SK-N-SH treated with all-trans-retinoic acid at 6 μM for 48 hours (cell line): ENCODE measurements at regions not wholly inside any gene's neighbourhood (a gene's known extent, or its start where the extent isn't known, plus 50 kb on each side); places are given as distances from the start of the nearest gene placed in this dataset.

Experiments
- ATAC-seq: fragments of 200-7000 bp; cut with Tn5 transposase; 3 replicates; pipeline ENCODE4 v1.9.1; 2020; ENCODE audit warnings: mild to moderate bottlenecking, moderate library complexity
- ARNTL ChIP-seq: fragments of 450-650 bp; formaldehyde crosslinking; IDR thresholded peaks from 2 replicates; pipeline ENCODE4 v1.5.0; 2020; ENCODE audit warnings: low read depth, mild to moderate bottlenecking, moderate library complexity, borderline replicate concordance
- BACH2 ChIP-seq: fragments of 250-450 bp; sonication (Bioruptor Pico); IDR thresholded peaks from 2 replicates; pipeline ENCODE4 v1.9.0; 2021; ENCODE audit warnings: mild to moderate bottlenecking, borderline replicate concordance
- CSDC2 ChIP-seq: fragments of 250-450 bp; sonication (Bioruptor Pico); IDR thresholded peaks from 2 replicates; pipeline ENCODE4 v1.5.0; 2020; ENCODE audit warnings: mild to moderate bottlenecking, moderate library complexity
- ESRRG ChIP-seq: fragments of 250-450 bp; sonication (Bioruptor Pico); IDR thresholded peaks from 2 replicates; pipeline ENCODE4 v1.6.1; 2021; ENCODE audit warnings: mild to moderate bottlenecking
- GLIS3 ChIP-seq: fragments of 250-450 bp; sonication (Bioruptor Pico); IDR thresholded peaks from 2 replicates; pipeline ENCODE4 v1.5.0; 2020; ENCODE audit warnings: mild to moderate bottlenecking, moderate library complexity
- ISL1 ChIP-seq: fragments of 250-450 bp; sonication (Bioruptor Pico); IDR thresholded peaks from 2 replicates; pipeline ENCODE4 v2.1.2; 2022; ENCODE audit warnings: mild to moderate bottlenecking, moderate library complexity
- OSR1 ChIP-seq: fragments of 250-450 bp; sonication (Bioruptor Pico); IDR thresholded peaks from 2 replicates; pipeline ENCODE4 v1.8.0; 2022; ENCODE audit warnings: moderate library complexity, mild to moderate bottlenecking, inconsistent platforms
- PPARA ChIP-seq: fragments of 250-450 bp; sonication (Bioruptor Pico); IDR thresholded peaks from 2 replicates; pipeline ENCODE4 v1.5.0; 2020; ENCODE audit warnings: mild to moderate bottlenecking, borderline replicate concordance
- RARB ChIP-seq: fragments of 250-450 bp; sonication (Bioruptor Pico); IDR thresholded peaks from 2 replicates; pipeline ENCODE4 v1.8.0; 2021; ENCODE audit warnings: mild to moderate bottlenecking, moderate library complexity
- SNAI2 ChIP-seq: fragments of 250-450 bp; sonication (Bioruptor Pico); IDR thresholded peaks from 2 replicates; pipeline ENCODE4 v1.5.0; 2020; ENCODE audit warnings: mild to moderate bottlenecking, moderate library complexity
- TCF4 ChIP-seq: fragments of 250-450 bp; sonication (Bioruptor Pico); IDR thresholded peaks from 2 replicates; pipeline ENCODE4 v1.8.0; 2021; ENCODE audit warnings: mild to moderate bottlenecking, moderate library complexity, borderline replicate concordance
- TOX ChIP-seq: fragments of 250-450 bp; sonication (Bioruptor Pico); IDR thresholded peaks from 2 replicates; pipeline ENCODE4 v1.8.0; 2021; ENCODE audit warnings: mild to moderate bottlenecking, moderate library complexity, borderline replicate concordance
- ZC3H10 ChIP-seq: fragments of 250-450 bp; sonication (Bioruptor Pico); IDR thresholded peaks from 2 replicates; pipeline ENCODE4 v1.5.1; 2021; ENCODE audit warnings: mild to moderate bottlenecking, moderate library complexity
- ZFP3 ChIP-seq: fragments of 250-450 bp; sonication (Bioruptor Pico); IDR thresholded peaks from 2 replicates; pipeline ENCODE4 v1.5.0; 2020; ENCODE audit warnings: mild to moderate bottlenecking, moderate library complexity
- ZFP30 ChIP-seq: fragments of 450-650 bp; formaldehyde crosslinking; IDR thresholded peaks from 2 replicates; pipeline ENCODE4 v1.5.0; 2022; ENCODE audit warnings: mild to moderate bottlenecking, moderate library complexity
- ZNF8 ChIP-seq: fragments of 450-650 bp; formaldehyde crosslinking; IDR thresholded peaks from 2 replicates; pipeline ENCODE4 v1.5.0; 2020; ENCODE audit warnings: mild to moderate bottlenecking, moderate library complexity
- TF ChIP-seq, protein P1 (sequence below): fragments of 250-450 bp; sonication (Bioruptor Pico); IDR thresholded peaks from 2 replicates; pipeline ENCODE4 v1.5.1; 2020; ENCODE audit warnings: low read depth, mild to moderate bottlenecking, moderate library complexity
- TF ChIP-seq, protein P2 (sequence below): fragments of 250-450 bp; sonication (Bioruptor Pico); IDR thresholded peaks from 2 replicates; pipeline ENCODE4 v1.5.0; 2020; ENCODE audit warnings: mild to moderate bottlenecking, moderate library complexity
- TF ChIP-seq, protein P3 (sequence below): fragments of 250-450 bp; sonication (Bioruptor Pico); IDR thresholded peaks from 2 replicates; pipeline ENCODE4 v1.8.0; 2021; ENCODE audit warnings: low read depth, mild to moderate bottlenecking, moderate library complexity, borderline replicate concordance
- TF ChIP-seq, protein P4 (sequence below): fragments of 250-450 bp; sonication (Bioruptor Pico); IDR thresholded peaks from 2 replicates; pipeline ENCODE4 v1.8.0; 2020; ENCODE audit warnings: mild to moderate bottlenecking, moderate library complexity, borderline replicate concordance

DNA sequence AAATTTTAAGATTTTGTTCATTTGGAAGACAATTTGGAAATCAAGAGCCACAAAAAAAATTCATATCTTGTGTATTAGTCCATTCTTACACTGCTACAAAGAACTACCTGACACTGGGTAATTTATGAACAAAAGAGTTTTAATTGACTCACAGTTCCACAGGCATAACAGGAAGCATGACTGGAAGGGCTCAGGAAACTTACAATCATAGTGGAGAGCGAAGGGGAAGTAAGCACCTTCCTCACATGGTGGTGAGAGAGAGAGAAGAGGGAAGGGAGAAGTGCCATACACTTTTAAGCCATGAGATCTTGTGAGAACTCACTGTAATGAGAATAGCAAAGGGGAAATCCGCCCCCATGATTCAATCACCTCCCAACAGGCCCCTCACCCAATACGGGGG is 274.4 kb downstream of the KCNN2 start:
- no peak for ATAC-seq
- no peak for TF ChIP-seq ZFP30
- TF ChIP-seq, protein P1, sequence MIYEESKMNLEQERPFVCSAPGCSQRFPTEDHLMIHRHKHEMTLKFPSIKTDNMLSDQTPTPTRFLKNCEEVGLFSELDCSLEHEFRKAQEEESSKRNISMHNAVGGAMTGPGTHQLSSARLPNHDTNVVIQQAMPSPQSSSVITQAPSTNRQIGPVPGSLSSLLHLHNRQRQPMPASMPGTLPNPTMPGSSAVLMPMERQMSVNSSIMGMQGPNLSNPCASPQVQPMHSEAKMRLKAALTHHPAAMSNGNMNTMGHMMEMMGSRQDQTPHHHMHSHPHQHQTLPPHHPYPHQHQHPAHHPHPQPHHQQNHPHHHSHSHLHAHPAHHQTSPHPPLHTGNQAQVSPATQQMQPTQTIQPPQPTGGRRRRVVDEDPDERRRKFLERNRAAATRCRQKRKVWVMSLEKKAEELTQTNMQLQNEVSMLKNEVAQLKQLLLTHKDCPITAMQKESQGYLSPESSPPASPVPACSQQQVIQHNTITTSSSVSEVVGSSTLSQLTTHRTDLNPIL: no peak
- TF ChIP-seq TOX (CRISPR knock-in tag): no peak
- TF ChIP-seq GLIS3 (CRISPR knock-in tag): no peak
- TF ChIP-seq, protein P2, sequence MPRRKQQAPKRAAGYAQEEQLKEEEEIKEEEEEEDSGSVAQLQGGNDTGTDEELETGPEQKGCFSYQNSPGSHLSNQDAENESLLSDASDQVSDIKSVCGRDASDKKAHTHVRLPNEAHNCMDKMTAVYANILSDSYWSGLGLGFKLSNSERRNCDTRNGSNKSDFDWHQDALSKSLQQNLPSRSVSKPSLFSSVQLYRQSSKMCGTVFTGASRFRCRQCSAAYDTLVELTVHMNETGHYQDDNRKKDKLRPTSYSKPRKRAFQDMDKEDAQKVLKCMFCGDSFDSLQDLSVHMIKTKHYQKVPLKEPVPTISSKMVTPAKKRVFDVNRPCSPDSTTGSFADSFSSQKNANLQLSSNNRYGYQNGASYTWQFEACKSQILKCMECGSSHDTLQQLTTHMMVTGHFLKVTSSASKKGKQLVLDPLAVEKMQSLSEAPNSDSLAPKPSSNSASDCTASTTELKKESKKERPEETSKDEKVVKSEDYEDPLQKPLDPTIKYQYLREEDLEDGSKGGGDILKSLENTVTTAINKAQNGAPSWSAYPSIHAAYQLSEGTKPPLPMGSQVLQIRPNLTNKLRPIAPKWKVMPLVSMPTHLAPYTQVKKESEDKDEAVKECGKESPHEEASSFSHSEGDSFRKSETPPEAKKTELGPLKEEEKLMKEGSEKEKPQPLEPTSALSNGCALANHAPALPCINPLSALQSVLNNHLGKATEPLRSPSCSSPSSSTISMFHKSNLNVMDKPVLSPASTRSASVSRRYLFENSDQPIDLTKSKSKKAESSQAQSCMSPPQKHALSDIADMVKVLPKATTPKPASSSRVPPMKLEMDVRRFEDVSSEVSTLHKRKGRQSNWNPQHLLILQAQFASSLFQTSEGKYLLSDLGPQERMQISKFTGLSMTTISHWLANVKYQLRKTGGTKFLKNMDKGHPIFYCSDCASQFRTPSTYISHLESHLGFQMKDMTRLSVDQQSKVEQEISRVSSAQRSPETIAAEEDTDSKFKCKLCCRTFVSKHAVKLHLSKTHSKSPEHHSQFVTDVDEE (CRISPR knock-in tag): no peak
- no peak for TF ChIP-seq ZNF8 (CRISPR knock-in tag)
- TF ChIP-seq ISL1 (CRISPR knock-in tag): no peak
- TF ChIP-seq BACH2 (CRISPR knock-in tag): no peak
- no peak for TF ChIP-seq RARB (CRISPR knock-in tag)
- TF ChIP-seq ZC3H10 (CRISPR knock-in tag): no peak
- TF ChIP-seq OSR1 (CRISPR knock-in tag): no peak
- TF ChIP-seq, protein P3, sequence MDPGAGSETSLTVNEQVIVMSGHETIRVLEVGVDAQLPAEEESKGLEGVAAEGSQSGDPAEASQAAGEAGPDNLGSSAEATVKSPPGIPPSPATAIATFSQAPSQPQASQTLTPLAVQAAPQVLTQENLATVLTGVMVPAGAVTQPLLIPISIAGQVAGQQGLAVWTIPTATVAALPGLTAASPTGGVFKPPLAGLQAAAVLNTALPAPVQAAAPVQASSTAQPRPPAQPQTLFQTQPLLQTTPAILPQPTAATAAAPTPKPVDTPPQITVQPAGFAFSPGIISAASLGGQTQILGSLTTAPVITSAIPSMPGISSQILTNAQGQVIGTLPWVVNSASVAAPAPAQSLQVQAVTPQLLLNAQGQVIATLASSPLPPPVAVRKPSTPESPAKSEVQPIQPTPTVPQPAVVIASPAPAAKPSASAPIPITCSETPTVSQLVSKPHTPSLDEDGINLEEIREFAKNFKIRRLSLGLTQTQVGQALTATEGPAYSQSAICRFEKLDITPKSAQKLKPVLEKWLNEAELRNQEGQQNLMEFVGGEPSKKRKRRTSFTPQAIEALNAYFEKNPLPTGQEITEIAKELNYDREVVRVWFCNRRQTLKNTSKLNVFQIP (CRISPR knock-in tag): no peak
- TF ChIP-seq ZFP3: no peak

DNA sequence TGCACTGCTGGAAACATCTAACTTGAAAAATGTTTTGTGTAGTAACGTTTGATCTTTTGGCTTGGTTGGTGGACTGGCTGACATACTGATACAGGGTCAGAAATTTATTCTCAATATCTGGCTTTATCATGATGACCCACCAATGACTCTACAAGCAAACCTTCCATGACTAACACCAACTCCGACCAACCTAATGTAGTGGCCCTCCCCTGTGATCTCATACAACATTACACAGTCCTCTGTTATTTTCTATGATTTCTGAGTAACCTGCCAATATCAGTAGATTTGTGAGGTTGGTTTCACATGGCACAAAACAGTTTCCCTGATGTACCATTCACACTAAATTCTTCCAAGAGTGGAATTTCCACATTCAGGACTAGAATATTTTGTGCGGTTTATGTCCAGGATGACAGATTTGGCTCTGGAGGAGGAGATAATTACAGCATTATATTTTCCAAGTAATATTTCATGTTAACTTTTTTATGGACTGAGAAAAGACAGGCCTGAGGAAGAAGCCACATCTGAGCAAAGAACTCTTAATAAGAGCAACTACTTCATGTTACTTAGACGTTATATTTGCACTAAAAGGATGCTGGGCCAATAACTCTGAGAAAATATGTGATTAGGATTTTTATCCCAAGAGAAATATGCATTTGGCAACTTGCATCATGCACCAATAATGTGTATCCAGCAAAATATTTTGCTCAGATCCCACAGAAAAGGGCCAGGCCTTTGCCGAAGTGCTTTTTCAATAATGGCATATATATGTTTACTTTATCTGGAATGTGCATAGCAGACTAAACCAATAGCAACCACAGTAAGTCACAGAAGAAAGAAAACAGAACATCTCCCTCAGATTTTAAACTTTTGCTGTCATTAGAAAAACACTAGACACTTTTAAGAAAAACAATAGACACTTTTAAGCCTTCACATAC is 273.4 kb downstream of the KCNN2 start:
- TF ChIP-seq ZFP3: no peak
- TF ChIP-seq, all 23 proteins: peak for 0
- ATAC-seq: no peak

DNA sequence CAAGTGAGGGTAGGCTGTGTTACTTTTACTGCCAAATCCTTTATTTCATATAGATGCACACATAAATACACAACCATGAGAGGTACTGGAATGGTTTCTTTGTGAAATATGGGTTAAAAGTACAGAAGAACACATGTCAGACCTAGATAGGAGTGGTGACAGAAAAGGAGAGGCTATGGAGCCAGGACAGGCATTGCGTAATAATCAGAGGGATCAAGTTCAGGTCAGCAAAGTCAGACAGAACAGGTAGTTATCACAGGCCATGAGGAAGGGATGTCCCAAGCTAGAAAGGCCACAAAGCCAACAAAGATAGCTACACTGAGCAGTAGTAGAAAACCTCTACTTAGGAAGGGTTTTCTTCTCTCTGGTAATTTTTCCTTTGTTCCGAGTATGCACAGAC is 272.6 kb downstream of the KCNN2 start:
- no peak for TF ChIP-seq ESRRG (CRISPR knock-in tag)
- no peak for TF ChIP-seq GLIS3 (CRISPR knock-in tag)
- no peak for TF ChIP-seq TCF4 (CRISPR knock-in tag)
- no peak for TF ChIP-seq ZFP3
- no peak for TF ChIP-seq ZFP30
- TF ChIP-seq, protein P4, sequence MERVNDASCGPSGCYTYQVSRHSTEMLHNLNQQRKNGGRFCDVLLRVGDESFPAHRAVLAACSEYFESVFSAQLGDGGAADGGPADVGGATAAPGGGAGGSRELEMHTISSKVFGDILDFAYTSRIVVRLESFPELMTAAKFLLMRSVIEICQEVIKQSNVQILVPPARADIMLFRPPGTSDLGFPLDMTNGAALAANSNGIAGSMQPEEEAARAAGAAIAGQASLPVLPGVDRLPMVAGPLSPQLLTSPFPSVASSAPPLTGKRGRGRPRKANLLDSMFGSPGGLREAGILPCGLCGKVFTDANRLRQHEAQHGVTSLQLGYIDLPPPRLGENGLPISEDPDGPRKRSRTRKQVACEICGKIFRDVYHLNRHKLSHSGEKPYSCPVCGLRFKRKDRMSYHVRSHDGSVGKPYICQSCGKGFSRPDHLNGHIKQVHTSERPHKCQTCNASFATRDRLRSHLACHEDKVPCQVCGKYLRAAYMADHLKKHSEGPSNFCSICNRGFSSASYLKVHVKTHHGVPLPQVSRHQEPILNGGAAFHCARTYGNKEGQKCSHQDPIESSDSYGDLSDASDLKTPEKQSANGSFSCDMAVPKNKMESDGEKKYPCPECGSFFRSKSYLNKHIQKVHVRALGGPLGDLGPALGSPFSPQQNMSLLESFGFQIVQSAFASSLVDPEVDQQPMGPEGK: no peak
- TF ChIP-seq, protein P1: no peak
- TF ChIP-seq ZC3H10 (CRISPR knock-in tag): no peak
- TF ChIP-seq ISL1 (CRISPR knock-in tag): no peak
- no peak for TF ChIP-seq CSDC2 (CRISPR knock-in tag)
- TF ChIP-seq ARNTL (CRISPR knock-in tag): no peak
- TF ChIP-seq ZNF8 (CRISPR knock-in tag): no peak
- TF ChIP-seq, all 23 proteins: peak for 0
- ATAC-seq: no peak

DNA sequence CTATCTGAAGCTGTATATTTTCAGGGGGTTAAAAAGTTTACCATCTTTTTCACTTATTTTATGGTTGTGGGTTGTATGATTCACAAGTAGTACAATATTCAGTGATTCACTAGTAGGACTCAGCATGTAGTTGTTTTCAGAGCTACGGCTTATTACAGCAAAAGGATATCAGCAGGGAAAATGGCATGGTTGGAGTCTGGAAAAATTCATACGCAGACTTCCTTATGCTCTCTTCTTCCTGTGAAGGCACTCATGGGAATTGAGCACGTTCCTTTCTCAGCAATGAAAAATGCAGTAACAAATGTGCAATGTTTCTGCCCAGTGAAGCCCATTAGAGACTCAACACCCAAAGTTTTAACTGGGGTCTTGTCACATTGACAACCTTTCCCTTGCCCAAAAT is 250.5 kb downstream of the KCNN2 start:
- no peak for ATAC-seq
- TF ChIP-seq, protein P3 (CRISPR knock-in tag): no peak
- TF ChIP-seq, protein P1: no peak
- no peak for TF ChIP-seq BACH2 (CRISPR knock-in tag)
- TF ChIP-seq CSDC2 (CRISPR knock-in tag): no peak
- TF ChIP-seq OSR1 (CRISPR knock-in tag): no peak
- no peak for TF ChIP-seq ZFP3
- no peak for TF ChIP-seq PPARA
- no peak for TF ChIP-seq ISL1 (CRISPR knock-in tag)
- no peak for TF ChIP-seq TOX (CRISPR knock-in tag)
- no peak for TF ChIP-seq SNAI2 (CRISPR knock-in tag)
